Bronchial epithelial cell (primary cell): ENCODE measurements at regions not wholly inside any gene's neighbourhood (a gene's known extent, or its start where the extent isn't known, plus 50 kb on each side); places are given as distances from the start of the nearest gene placed in this dataset.
A peak's percentile ranks its signal among the peaks of the same experiment; 100 is the strongest.
"Not testable (repeated sequence)": the region's sequence is repeated elsewhere in the genome, so short reads cannot be mapped to it uniquely, and the experiment has no call there.

Source experiments
- DNase-seq: peaks from one replicate; pipeline ENCODE4 v3.0.0-alpha.2; 2010; ENCODE audit warnings: low read depth
- FAIRE-seq: peaks from 2 replicates; lab custom pipeline; 2011; peaks lifted over from hg19 to GRCh38; lab: Jason Lieb, UNC
- H3K27me3 ChIP-seq: 2 replicates; pipeline ENCODE4 v1.5.1; 2011; ENCODE audit warnings: low read length; ENCODE audit not compliant: control insufficient read depth, insufficient read depth
- H3K36me3 ChIP-seq: 2 replicates; pipeline ENCODE4 v1.5.1; 2011; ENCODE audit warnings: low read length; ENCODE audit not compliant: control insufficient read depth, insufficient read depth
- H3K4me3 ChIP-seq: 2 replicates; pipeline ENCODE4 v1.5.1; 2011; ENCODE audit warnings: mild to moderate bottlenecking, low read depth, low read length, control low read depth
- CTCF ChIP-seq: IDR thresholded peaks from 2 replicates; pipeline ENCODE4 v1.5.1; 2011; ENCODE audit warnings: mild to moderate bottlenecking, moderate library complexity, low read length, control low read depth, inconsistent platforms; ENCODE audit not compliant: insufficient read depth, severe bottlenecking

GRCh38 chr4:179372746-179373145 lies 1930.5 kb upstream of the AGA start:
- no peak for TF ChIP-seq CTCF
- Histone ChIP-seq H3K27me3 (no peaks in the 10 kb centered on the region), H3K36me3 (no peaks in the 10 kb centered on the region), H3K4me3 (no peak overlapping the region)
- FAIRE-seq (no peak), DNase-seq (no peak)

GRCh38 chr4:179378847-179379246 lies 1936.6 kb upstream of the AGA start:
- not testable (repeated sequence) for FAIRE-seq, DNase-seq, H3K4me3 ChIP-seq, H3K36me3 ChIP-seq, H3K27me3 ChIP-seq

GRCh38 chr4:179392787-179393186 lies 1950.5 kb upstream of the AGA start:
- TF ChIP-seq CTCF, result no peak
- no peak overlapping the region for H3K4me3 ChIP-seq
- H3K36me3 ChIP-seq, result no peaks in the 10 kb centered on the region
- FAIRE-seq, result no peak
- no peak for DNase-seq
- no peaks in the 10 kb centered on the region for H3K27me3 ChIP-seq

GRCh38 chr4:179398414-179398813 lies 1956.2 kb upstream of the AGA start:
- no peak for TF ChIP-seq CTCF
- H3K36me3 ChIP-seq, result no peaks in the 10 kb centered on the region
- no peaks in the 10 kb centered on the region for H3K27me3 ChIP-seq
- no peak for FAIRE-seq
- H3K4me3 ChIP-seq, result no peak overlapping the region
- no peak for DNase-seq

- TF ChIP-seq CTCF, result no peak
- FAIRE-seq (no peak), DNase-seq (no peak)
- H3K36me3 ChIP-seq, result no peaks in the 10 kb centered on the region
- H3K4me3 ChIP-seq, result no peak overlapping the region
- H3K27me3 ChIP-seq, result no peaks in the 10 kb centered on the region
Observed at GRCh38 chr4:179399054-179399782, 1957.0 kb upstream of the AGA start.

- no peaks in the 10 kb centered on the region for H3K36me3 ChIP-seq
- FAIRE-seq (no peak), DNase-seq (peak; percentile 37)
- no peak for TF ChIP-seq CTCF
- no peaks in the 10 kb centered on the region for H3K27me3 ChIP-seq
- H3K4me3 ChIP-seq, result no peak overlapping the region
Observed at GRCh38 chr4:179415037-179415846, 1973.0 kb upstream of the AGA start.
